GM18505 (cell line): ENCODE measurements at regions not wholly inside any gene's neighbourhood (a gene's known extent, or its start where the extent isn't known, plus 50 kb on each side); places are given as distances from the start of the nearest gene placed in this dataset.

Experiments used
- ATAC-seq: cut with Tn5 transposase; IDR thresholded peaks from one replicate; pipeline ENCODE4 v1.9.1; 2021; ENCODE audit not compliant: unreplicated experiment
- POLR2A ChIP-seq: IDR thresholded peaks from 4 replicates; pipeline ENCODE4 v1.6.1; 2011; ENCODE audit warnings: borderline replicate concordance; ENCODE audit not compliant: insufficient read depth, insufficient read length; ENCODE audit errors: extremely low read depth

DNA sequence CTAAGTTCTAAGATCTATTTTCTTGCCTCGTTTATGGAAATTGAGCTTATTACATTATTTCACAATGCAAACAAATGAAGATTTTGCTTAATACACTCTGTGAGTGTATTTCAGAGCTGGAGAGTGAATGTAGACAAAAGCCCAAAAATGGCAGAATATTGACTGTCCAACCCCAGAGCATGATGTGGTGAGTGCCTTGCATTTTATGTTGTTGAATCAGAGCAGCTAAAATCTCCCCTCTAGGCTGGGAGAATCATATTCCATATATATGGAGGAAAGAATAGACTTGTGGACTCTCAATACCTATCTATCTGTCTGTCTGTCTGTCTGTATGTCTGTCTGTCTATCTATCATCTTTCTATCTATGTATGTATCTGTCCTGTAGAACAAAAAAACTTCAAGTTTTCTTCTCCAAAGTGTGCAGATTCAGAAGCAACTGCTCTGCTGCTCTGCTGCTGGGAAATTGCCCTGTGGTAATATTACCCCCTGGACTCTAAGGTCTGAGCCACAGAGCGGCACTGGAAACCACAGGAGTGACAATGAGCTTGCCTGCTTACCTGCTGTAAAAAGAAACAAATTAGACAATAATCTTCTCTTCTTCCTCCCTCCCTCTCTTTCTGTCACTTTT, 209.4 kb upstream of the PRICKLE1 start:
- no peak for TF ChIP-seq POLR2A

DNA sequence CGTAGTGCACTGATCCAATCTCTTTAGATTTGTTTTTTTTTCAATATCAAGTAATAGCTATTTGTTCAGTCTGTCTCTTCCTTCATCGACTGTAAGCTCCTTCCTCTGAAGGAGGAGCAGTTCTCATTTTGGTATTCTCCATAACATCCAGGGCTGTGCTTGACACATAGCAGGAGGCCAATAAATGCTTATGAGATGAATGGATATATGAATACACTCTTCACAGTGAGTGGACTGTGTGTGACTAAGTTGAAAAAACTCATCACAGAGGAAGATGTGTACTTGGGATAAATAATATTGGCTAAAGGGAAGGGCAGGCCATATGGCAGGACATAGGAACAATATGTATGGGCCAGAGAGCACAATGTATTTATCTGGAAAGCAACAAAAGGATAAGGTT, 205.3 kb upstream of the PRICKLE1 start:
- no peak for TF ChIP-seq POLR2A
- ATAC-seq, result no peak

More for the DNA sequence above, 209.4 kb upstream of the PRICKLE1 start:
- ATAC-seq, result no peak

DNA sequence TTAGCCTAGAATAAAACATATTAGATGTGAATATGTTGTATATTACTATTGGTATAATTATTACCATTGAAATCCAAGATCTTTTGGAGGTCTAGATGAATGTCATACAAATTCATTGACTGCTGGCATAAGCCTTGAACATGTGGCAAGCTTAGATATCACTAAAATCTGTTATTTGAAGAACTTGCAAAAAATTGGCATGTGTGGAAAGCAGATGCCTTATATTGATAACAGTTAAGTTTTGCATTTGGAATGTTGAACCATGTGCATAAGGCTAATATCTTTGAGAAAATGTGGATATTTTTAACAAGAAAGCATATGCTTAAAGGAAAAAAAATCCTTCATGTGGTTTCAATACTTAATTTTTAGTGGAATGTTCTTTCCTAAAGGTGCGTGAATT, 203.6 kb upstream of the PRICKLE1 start:
- TF ChIP-seq POLR2A, result no peak
- ATAC-seq, result no peak

DNA sequence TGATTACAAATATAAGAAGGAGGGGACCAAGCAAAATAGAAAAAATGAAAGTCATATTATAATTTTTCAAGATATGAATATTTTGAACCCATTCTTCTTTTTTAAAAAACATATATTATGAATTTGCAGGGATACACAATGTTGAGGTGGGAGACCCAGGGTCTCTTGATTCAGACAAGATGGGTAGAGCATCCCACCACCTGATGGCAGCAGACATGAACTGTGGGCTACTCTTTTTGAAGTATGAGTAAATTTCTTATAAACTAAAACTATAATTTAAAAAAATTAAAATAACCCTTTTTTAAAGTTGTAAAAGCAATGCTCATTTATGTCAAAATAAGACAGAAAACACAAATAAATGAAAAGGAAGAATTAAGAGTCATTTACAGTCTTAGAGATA, 202.7 kb upstream of the PRICKLE1 start:
- no peak for ATAC-seq
- TF ChIP-seq POLR2A, result no peak

DNA sequence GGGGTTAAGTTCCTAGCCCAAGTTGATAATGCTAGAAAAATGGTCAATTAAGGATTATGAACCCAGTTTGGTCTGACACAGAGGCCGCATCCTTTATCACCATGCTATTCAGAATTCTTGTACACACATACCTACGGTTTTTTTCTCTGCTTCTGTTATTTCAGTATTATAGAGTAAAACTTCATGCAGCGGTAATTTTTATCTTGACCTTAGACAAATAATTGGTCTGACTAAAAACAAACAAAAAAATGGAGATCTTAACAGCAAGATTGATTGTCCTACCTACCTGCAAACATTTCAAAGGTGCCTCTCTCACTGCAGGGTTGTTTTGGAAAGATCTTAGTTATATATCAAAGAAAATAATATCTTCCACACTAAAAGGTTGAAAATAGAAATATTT, 201.9 kb upstream of the PRICKLE1 start:
- ATAC-seq, result no peak
- no peak for TF ChIP-seq POLR2A

DNA sequence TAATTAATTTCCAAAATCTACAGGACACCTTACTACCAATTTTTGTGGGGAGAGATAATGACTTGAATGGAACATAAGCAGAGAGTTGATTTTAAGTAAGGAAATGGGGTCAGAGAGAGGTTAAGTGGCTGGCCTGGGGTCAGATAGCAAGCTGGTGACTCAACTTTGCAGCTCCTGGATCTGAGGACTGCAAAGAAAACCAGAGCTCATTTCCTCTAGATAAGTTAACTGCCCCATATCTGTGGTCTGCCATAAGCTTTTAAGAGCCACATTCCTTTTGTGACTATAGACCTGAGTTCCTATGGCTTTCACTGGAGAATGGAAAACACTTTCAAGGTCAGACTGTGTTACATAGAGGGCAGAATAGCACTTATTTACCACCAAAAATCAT, 201.2 kb upstream of the PRICKLE1 start:
- TF ChIP-seq POLR2A, result no peak
- no peak for ATAC-seq

DNA sequence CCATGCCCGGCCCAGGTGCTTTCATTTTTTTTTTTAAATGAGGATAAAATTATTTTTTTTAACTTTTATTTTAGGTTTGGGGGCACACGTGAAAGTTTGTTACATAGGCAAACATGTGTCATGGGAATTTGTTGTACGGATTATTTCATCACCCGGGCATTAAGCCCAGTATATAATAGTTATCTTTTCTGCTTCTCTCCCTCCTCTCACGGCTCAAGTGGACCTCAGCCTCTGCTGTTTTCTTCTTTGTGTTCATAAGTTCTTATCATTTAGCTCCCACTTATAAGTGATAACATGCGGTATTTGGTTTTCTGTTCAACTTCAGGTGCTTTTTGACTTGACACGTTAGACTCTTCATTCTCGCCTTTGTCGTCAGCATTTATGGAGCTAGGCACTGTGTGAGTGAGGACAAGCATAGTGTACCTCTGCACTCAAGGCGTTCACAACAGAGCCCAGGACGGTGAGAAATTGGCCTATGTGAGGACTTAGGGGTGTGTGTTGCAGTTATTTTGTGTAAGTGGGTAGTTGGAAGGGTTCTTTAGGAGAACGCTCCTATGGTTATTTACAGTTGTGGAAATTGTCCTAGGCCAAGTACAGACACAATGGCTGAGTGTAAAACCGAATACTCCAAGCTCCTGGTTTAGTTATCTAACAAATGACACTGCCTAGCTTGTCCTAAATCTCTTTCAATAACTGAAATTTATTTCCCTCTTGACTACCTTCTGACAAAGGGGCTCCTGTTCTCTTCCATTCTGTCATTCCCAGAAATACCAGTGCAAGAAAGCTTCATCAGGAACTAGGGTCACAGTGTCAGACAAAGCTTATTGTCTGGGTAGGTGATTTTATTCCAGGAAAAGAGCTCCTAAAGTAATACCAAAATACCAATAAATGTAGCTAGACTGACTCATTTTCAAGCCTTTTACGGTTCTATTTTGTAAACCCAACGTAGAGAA, 200.5 kb upstream of the PRICKLE1 start:
- TF ChIP-seq POLR2A, result no peak
- ATAC-seq, result no peak

DNA sequence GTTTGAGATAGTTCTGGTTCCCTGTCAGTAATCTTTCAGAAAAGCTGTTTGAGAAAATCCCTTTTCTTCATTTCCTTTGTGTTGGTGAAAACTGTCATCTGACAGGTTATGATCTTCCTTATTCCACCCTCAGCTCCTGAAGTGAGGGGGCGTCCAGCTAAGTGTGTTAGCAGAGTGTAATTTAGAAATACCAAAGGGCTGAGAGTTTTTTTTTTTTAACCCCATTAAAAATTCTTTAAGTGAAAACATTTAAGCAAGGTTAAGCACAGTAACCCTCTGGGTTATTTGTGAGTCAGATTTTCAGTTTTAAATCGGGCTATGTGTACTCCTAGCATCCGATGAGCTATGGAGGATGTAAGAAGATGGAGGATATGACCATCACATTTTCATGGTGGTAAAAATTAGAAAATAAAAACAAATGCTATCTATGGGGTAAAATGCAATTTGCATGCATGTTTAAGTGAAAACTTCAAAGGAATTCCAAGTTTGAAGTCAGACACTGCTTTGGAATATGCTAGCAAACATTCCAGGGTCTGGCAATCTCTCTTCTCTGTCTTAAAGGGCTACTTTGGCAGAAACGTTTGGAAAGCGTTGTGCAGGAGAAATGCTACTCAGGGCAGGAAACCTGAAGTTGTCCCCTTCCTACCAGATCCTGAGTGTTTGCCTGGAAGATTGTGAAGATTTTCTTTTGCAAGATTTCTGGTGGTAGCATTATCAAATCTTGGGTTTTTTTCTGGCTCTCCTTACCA, 197.0 kb upstream of the PRICKLE1 start:
- ATAC-seq, result no peak
- no peak for TF ChIP-seq POLR2A

DNA sequence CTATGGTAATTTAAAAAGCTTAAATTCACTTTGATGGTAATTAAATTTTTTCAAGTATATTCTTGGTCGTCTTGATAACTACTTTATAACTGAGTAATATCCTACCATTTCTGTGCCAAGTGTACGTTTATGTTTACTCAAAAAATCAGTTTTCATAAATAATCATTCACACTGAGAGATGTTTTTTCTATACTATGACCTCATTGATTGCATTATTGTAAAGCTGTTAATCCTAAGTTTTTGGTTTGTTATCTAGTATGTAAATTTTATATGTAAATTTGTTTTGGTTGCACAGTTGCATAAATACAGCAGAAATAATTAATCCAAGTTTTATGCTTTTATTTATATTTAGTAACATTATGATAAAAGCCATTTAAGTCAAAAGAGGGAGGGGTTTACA, 196.4 kb upstream of the PRICKLE1 start:
- ATAC-seq, result no peak
- no peak for TF ChIP-seq POLR2A

DNA sequence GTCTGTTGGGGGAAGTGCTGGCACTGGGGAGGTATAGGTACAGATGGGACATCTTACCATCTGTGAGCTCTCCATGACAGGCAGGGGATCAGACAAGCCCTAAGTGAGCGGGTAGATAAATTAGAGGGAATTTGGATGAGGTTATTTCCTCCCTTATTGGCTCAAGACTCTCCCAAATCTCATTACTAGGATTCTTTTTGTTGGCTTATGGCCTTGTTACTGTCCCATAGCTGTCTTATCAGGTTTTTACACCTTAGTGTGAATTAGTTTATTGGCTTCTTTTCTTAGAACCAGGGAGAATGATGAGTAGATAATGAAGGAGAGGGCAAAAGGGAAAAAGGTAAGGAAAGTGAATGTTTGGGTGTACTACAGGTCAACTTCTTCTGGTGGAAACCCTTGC, 191.1 kb upstream of the PRICKLE1 start:
- ATAC-seq, result no peak
- no peak for TF ChIP-seq POLR2A

DNA sequence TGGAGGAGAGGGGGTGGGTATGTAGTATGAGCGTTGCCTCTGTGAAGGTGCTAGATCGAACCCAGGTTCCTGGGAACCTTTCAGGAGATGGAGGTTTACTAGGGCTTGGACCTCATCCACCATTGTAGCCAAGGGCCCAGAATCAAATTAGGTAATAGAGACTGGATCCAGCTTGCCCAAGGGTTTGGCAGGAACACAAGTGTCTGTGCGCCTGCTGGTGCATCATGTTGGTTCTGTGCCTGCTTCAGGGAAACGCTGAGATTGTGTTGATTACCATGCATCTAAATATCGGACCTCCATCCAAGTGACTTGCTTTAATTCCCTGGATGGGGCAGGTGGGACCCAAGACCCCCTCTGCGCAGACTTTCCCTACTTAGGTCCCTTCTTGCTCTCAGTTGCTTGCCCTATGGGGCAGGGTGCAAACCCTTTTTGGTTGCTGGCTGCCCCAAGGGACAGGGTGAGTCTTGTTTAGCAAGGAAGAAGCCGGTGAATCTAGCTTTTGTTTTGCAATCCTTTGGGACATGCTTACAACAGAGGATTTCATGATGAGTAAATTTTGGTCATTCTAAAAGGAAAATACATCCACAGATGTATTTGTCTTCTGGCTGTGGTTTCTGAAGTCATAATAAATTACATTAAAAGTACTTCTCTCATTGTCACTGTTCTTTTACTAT, 189.8 kb upstream of the PRICKLE1 start:
- TF ChIP-seq POLR2A, result no peak
- ATAC-seq, result no peak

DNA sequence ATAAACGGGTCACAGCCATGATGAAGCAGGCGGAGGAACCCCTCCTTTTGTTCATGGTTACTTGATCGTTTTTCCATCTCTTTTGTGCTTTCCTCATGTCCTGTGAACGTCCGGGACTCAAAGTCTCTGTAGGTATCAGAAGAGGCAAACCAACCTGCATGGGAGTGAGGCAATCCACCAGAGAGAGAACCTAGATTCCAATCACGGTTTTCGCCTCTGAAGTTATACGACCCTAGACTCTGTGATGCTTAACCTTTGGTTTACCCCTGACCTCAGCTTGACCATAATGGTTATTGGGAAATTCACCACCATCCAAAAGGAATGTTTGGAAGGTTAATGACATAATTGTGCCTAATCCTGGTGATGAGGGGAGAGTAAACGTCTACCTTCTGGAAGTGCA, 186.8 kb upstream of the PRICKLE1 start:
- no peak for TF ChIP-seq POLR2A
- no peak for ATAC-seq

DNA sequence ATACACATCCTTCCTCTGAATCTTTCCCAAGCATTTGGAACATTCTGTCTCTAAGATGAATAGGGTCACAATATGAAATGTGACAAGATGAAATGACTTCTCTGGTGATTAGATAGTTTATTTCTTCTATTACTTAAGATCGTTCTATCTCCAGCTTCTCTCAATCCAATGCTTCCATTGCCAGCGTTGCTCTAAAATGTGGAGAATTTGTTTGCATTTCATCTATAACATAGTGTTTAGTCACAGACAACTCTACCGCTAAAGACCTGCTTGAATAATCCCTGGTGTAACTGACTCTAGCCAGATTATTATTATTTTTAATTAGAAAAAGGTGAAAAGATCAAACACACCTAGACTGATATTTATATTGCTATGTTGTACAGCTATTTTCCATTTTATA, 184.7 kb upstream of the PRICKLE1 start:
- no peak for ATAC-seq
- no peak for TF ChIP-seq POLR2A
